ENCODE measurements at regions not wholly inside any gene's neighbourhood (a gene's known extent, or its start where the extent isn't known, plus 50 kb on each side); places are given as distances from the start of the nearest gene placed in this dataset.
"Not testable (repeated sequence)": the region's sequence is repeated elsewhere in the genome, so short reads cannot be mapped to it uniquely, and the experiment has no call there.

DNA sequence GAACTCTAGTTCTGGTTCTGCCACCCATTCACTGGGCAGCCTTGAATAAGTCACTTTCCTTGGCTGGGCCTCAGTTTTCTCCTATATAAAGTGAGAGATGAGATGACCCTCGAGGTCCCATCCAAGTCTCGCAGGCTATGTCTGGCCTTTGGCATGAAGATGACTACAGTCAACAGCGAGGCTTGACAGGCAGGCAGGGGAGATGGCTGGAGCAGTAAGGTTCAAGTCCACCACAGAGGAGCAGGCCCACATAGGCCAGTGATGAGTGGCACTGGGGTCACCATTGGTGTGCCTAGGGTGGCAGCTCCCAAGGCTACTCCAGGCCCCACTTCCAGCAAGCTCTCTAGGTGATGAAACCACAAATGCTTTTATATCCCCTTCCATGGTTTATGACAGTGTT, 161.4 kb downstream of the ZFP36L2 start:
- 66 to 86% methylated on average over 3 of the region's 3 CpGs for WGBS, 2 donors (ENCODE audit: low coverage in 1 of 2)
- no peak for TF ChIP-seq EP300 (IDR thresholded peaks at IDR 0.05; ENCODE audit: low read depth)
- TF ChIP-seq CTCF (IDR thresholded peaks at IDR 0.05) = no peak
- no peak for TF ChIP-seq POLR2AphosphoS5 (IDR thresholded peaks at IDR 0.05)
- TF ChIP-seq POLR2A (IDR thresholded peaks at IDR 0.05) = no peak
- in situ Hi-C loops (cut with MboI; ENCODE audit: low pct_ligation_motif_present in 1 of 4, low pct_unique_long_range_greater_than_20kb in 1 of 4, low sequenced_read_pairs in 3 of 4) (no loop called here), intact Hi-C loops (cut with DNase I; ENCODE audit: low total_unique reads) (no loop called here)
- peaks cover 0 to 4% (median 1%) of the 10 kb centered on the region in 4 donors for H3K4me1 ChIP-seq
- H3K27ac ChIP-seq = no peak overlapping the region
- DNase-seq = no peak
- H3K36me3 ChIP-seq = no peaks in the 10 kb centered on the region
- peaks cover 0 to 5% of the 10 kb centered on the region in 2 donors for H3K9me3 ChIP-seq
- no peaks in the 10 kb centered on the region for H3K27me3 ChIP-seq
- H3K4me3 ChIP-seq = no peak overlapping the region

DNA sequence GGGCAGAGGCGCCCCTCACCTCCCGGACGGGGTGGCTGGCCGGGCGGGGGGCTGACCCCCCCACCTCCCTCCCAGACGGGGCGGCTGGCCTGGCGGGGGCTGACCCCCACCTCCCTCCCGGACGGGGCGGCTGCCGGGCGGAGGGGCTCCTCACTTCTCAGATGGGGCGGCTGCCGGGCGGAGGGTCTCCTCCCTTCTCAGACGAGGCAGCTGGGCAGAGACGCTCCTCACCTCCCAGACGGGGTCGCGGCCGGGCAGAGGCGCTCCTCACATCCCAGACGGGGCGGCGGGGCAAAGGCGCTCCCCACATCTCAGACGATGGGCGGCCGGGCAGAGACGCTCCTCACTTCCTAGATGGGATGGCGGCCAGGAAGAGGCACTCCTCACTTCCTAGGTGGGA, 163.3 kb downstream of the ZFP36L2 start:
- H3K27ac ChIP-seq; H3K9me3 ChIP-seq; in situ Hi-C loops (cut with MboI; ENCODE audit: low pct_ligation_motif_present in 1 of 4, low pct_unique_long_range_greater_than_20kb in 1 of 4, low sequenced_read_pairs in 3 of 4); H3K4me3 ChIP-seq; DNase-seq; intact Hi-C loops (cut with DNase I; ENCODE audit: low total_unique reads); H3K27me3 ChIP-seq; H3K4me1 ChIP-seq; H3K36me3 ChIP-seq: not testable (repeated sequence)
- no CpG with 5 or more reads among the region's 32 CpGs for WGBS, 2 donors (ENCODE audit: low coverage in 1 of 2)

- intact Hi-C loops (cut with DNase I; ENCODE audit: low total_unique reads) (no loop called here), in situ Hi-C loops (cut with MboI; ENCODE audit: low pct_ligation_motif_present in 1 of 4, low pct_unique_long_range_greater_than_20kb in 1 of 4, low sequenced_read_pairs in 3 of 4) (no loop called here)
- Histone ChIP-seq H3K4me3 (no peak overlapping the region), H3K4me1 (peaks cover 0 to 9% (median 5%) of the 10 kb centered on the region in 4 donors), H3K27ac (no peak overlapping the region), H3K36me3 (no peaks in the 10 kb centered on the region), H3K27me3 (no peaks in the 10 kb centered on the region), H3K9me3 (peaks cover 0 to 5% of the 10 kb centered on the region in 2 donors)
- TF ChIP-seq POLR2AphosphoS5 (IDR thresholded peaks at IDR 0.05) (no peak), CTCF (IDR thresholded peaks at IDR 0.05) (no peak), POLR2A (IDR thresholded peaks at IDR 0.05) (no peak), EP300 (IDR thresholded peaks at IDR 0.05; ENCODE audit: low read depth) (no peak)
- DNase-seq = no peak
Measured at GRCh38 chr2:43062058-43062457, 164.3 kb downstream of the ZFP36L2 start.

DNA sequence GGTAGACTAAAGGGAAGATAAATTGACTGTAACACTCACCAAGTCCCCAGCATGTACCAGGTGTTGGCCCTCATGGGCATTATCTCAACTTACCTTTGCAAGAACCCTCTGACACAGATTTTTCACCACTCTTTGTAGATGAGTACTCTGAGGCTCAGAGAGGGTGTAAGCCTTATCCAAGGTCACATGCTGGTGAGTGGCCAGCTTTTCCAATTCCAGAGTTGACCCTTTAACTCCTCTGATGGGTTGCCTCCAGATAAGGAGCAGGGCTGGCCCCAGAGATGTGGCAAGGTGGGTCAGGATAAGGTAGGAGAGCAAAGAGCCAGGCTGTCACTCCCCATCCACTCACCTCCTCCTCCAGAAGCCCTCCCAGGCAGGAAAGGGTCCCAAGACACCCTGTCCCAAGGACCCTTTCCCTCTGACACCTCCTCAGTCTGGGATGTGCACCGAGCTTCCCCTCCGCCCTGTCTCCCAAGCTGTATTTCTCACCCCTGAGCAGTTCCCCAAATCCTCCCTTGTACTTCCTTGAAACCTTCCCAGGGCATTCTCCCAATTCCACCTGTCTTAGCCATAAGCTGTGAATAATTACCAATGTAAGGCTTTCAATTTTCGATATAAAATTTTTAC, 165.9 kb downstream of the ZFP36L2 start:
- Histone ChIP-seq H3K9me3 (peaks cover 0 to 5% of the 10 kb centered on the region in 2 donors), H3K4me1 (peaks cover 0 to 9% (median 5%) of the 10 kb centered on the region in 4 donors), H3K4me3 (no peak overlapping the region), H3K27ac (no peak overlapping the region), H3K27me3 (no peaks in the 10 kb centered on the region), H3K36me3 (no peaks in the 10 kb centered on the region)
- WGBS, 2 donors (ENCODE audit: low coverage in 1 of 2) = 97% methylated on average over 3 of the region's 3 CpGs
- TF ChIP-seq EP300 (IDR thresholded peaks at IDR 0.05; ENCODE audit: low read depth) (no peak), POLR2AphosphoS5 (IDR thresholded peaks at IDR 0.05) (no peak), POLR2A (IDR thresholded peaks at IDR 0.05) (no peak), CTCF (IDR thresholded peaks at IDR 0.05) (no peak)
- intact Hi-C loops (cut with DNase I; ENCODE audit: low total_unique reads) = no loop called here
- DNase-seq = no peak
- in situ Hi-C loops (cut with MboI; ENCODE audit: low pct_ligation_motif_present in 1 of 4, low pct_unique_long_range_greater_than_20kb in 1 of 4, low sequenced_read_pairs in 3 of 4) = no loop called here

Data from transverse colon (tissue), 4 donors.